Loucy (cell line): ENCODE measurements at regions not wholly inside any gene's neighbourhood (a gene's known extent, or its start where the extent isn't known, plus 50 kb on each side); places are given as distances from the start of the nearest gene placed in this dataset.

ENCODE experiments used
- H2AFZ ChIP-seq: fragments of 200-600 bp; sonication (generic); 2 replicates; pipeline ENCODE4 v1.6.0; 2016; ENCODE audit warnings: antibody characterized with exemption, mild to moderate bottlenecking, low read length, moderate library complexity
- H3F3A ChIP-seq: fragments of 200-600 bp; 2 replicates; pipeline ENCODE4 v1.6.0; 2016; ENCODE audit warnings: antibody characterized with exemption, low read depth, mild to moderate bottlenecking
- H3K27me3 ChIP-seq: fragments of 200-600 bp; sonication (generic); 2 replicates; pipeline ENCODE4 v1.6.1; 2014; ENCODE audit warnings: low read length, mild to moderate bottlenecking; ENCODE audit not compliant: insufficient read depth, poor library complexity, severe bottlenecking
- H3K36me3 ChIP-seq: fragments of 200-600 bp; sonication (generic); 2 replicates; pipeline ENCODE4 v1.6.1; 2016; ENCODE audit warnings: low read length; ENCODE audit not compliant: insufficient read depth
- H3K4me1 ChIP-seq: fragments of 200-600 bp; sonication (generic); 2 replicates; pipeline ENCODE4 v1.5.1; 2014; ENCODE audit warnings: low read length, mild to moderate bottlenecking; ENCODE audit not compliant: insufficient read depth, poor library complexity, severe bottlenecking
- H3K4me2 ChIP-seq: fragments of 200-600 bp; sonication (generic); 2 replicates; pipeline ENCODE4 v1.6.0; 2014; ENCODE audit warnings: antibody characterized with exemption, low read length, low read depth, mild to moderate bottlenecking; ENCODE audit not compliant: poor library complexity, severe bottlenecking
- H3K4me3 ChIP-seq: fragments of 200-600 bp; sonication (generic); 2 replicates; pipeline ENCODE4 v1.5.1; 2014; ENCODE audit warnings: low read length, mild to moderate bottlenecking, mixed read lengths; ENCODE audit not compliant: poor library complexity, severe bottlenecking
- H3K79me2 ChIP-seq: fragments of 200-600 bp; sonication (generic); 2 replicates; pipeline ENCODE4 v1.6.1; 2014; ENCODE audit warnings: low read length; ENCODE audit not compliant: insufficient read depth
- H3K9ac ChIP-seq: fragments of 200-600 bp; sonication (generic); 2 replicates; pipeline ENCODE4 v1.6.0; 2014; ENCODE audit warnings: mild to moderate bottlenecking, low read depth, low read length, moderate library complexity; ENCODE audit not compliant: poor library complexity, severe bottlenecking
- H3K9me2 ChIP-seq: fragments of 200-600 bp; sonication (generic); replicated peaks from 2 replicates; pipeline ENCODE4 v1.6.1; 2016; ENCODE audit warnings: low read depth, low read length, mixed read lengths
- H3K9me3 ChIP-seq: fragments of 200-600 bp; sonication (generic); 2 replicates; pipeline ENCODE4 v1.6.1; 2014; ENCODE audit warnings: mild to moderate bottlenecking, antibody characterized with exemption, low read length, low read depth; ENCODE audit not compliant: insufficient read depth
- H4K20me1 ChIP-seq: fragments of 200-600 bp; sonication (generic); 2 replicates; pipeline ENCODE4 v1.6.0; 2014; ENCODE audit warnings: antibody characterized with exemption, low read length, mild to moderate bottlenecking; ENCODE audit not compliant: insufficient read depth, poor library complexity, severe bottlenecking
- CTCF ChIP-seq: fragments of 200-600 bp; sonication (generic); conservative IDR thresholded peaks from 2 replicates; pipeline ENCODE4 v1.5.1; 2014; ENCODE audit warnings: mild to moderate bottlenecking, antibody characterized with exemption, low read length
- EZH2phosphoT487 ChIP-seq: fragments of 200-600 bp; IDR thresholded peaks from 2 replicates; pipeline ENCODE4 v1.6.1; 2018; ENCODE audit warnings: antibody characterized with exemption, mild to moderate bottlenecking, moderate library complexity, borderline replicate concordance

DNA sequence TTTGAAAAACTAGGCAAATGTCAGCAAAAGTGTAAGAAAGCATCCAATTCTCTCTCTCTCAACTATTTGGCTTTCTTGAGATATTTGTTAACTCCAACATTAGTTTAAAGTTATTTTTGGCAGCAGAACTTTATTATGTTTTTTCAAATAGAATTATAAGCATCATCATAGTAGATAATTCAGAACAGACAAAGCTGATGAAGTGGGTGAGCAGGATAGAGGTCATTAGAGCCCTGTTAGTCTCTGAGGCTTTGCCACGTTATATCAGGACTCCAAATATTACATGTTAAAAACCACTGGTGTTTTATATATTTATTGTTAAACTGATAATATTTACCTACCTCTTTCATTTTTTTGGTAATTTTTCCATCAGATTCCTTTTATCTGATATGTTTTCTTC lies 903.0 kb downstream of the FSTL5 start:
- Histone ChIP-seq H3K4me1 (no peaks in the 10 kb centered on the region), H3K27me3 (no peaks in the 10 kb centered on the region), H3K36me3 (no peaks in the 10 kb centered on the region), H3K9me2 (no peaks in the 10 kb centered on the region), H3K9me3 (peaks cover 9% of the 10 kb centered on the region; the same call in 1 of the 2 replicates), H3K79me2 (no peaks in the 10 kb centered on the region), H3F3A (no peaks in the 10 kb centered on the region), H4K20me1 (no peaks in the 10 kb centered on the region), H2AFZ (no peak overlapping the region), H3K4me3 (no peak overlapping the region), H3K9ac (no peak overlapping the region), H3K4me2 (no peak overlapping the region)
- TF ChIP-seq EZH2phosphoT487 (no peak), CTCF (no peak)

- Histone ChIP-seq H3K9me2 (no peaks in the 10 kb centered on the region), H3K4me2 (no peak overlapping the region), H3F3A (no peaks in the 10 kb centered on the region), H3K4me3 (no peak overlapping the region), H3K9ac (no peak overlapping the region), H3K4me1 (no peaks in the 10 kb centered on the region), H3K79me2 (no peaks in the 10 kb centered on the region), H2AFZ (no peak overlapping the region), H3K9me3 (peaks cover 9% of the 10 kb centered on the region; the same call in 1 of the 2 replicates), H3K36me3 (no peaks in the 10 kb centered on the region), H4K20me1 (no peaks in the 10 kb centered on the region), H3K27me3 (no peaks in the 10 kb centered on the region)
- TF ChIP-seq CTCF (peak; percentile 48), EZH2phosphoT487 (no peak)
Measured at GRCh38 chr4:161256716-161257115, 907.1 kb downstream of the FSTL5 start.

- Histone ChIP-seq H3K4me3 (no peak overlapping the region), H3K4me2 (no peak overlapping the region), H4K20me1 (no peaks in the 10 kb centered on the region), H3K79me2 (no peaks in the 10 kb centered on the region), H3K4me1 (no peaks in the 10 kb centered on the region), H3K27me3 (no peaks in the 10 kb centered on the region), H3K9me3 (peaks cover 9% of the 10 kb centered on the region; the same call in 1 of the 2 replicates), H2AFZ (no peak overlapping the region), H3K9ac (no peak overlapping the region), H3K9me2 (no peaks in the 10 kb centered on the region), H3F3A (no peaks in the 10 kb centered on the region), H3K36me3 (no peaks in the 10 kb centered on the region)
- TF ChIP-seq CTCF, result no peak
Measured at GRCh38 chr4:161256172-161256571, 907.6 kb downstream of the FSTL5 start.
